ENCODE measurements at regions not wholly inside any gene's neighbourhood (a gene's known extent, or its start where the extent isn't known, plus 50 kb on each side); places are given as distances from the start of the nearest gene placed in this dataset.
"Not testable (repeated sequence)": the region's sequence is repeated elsewhere in the genome, so short reads cannot be mapped to it uniquely, and the experiment has no call there.

DNA sequence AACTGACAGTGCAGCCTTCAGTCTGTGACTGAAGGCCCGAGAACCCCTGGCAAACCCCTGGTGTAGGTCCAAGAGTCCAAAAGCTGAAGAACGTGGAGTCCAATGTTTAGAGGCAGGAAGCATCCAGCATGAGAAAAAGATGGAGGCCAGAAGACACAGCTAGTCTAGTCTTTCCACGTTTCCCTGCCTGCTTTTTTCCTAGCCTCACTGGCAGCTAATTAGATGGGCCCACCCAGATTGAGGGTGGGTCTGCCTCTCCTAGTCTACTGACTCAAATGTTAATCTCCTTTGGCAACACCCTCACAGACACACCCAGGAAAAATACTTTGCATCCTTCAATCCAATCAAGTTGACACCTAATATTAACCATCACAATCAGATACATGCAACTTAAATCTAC is 87.8 kb downstream of the TENT5D start:
- not testable (repeated sequence) for DNase-seq

DNA sequence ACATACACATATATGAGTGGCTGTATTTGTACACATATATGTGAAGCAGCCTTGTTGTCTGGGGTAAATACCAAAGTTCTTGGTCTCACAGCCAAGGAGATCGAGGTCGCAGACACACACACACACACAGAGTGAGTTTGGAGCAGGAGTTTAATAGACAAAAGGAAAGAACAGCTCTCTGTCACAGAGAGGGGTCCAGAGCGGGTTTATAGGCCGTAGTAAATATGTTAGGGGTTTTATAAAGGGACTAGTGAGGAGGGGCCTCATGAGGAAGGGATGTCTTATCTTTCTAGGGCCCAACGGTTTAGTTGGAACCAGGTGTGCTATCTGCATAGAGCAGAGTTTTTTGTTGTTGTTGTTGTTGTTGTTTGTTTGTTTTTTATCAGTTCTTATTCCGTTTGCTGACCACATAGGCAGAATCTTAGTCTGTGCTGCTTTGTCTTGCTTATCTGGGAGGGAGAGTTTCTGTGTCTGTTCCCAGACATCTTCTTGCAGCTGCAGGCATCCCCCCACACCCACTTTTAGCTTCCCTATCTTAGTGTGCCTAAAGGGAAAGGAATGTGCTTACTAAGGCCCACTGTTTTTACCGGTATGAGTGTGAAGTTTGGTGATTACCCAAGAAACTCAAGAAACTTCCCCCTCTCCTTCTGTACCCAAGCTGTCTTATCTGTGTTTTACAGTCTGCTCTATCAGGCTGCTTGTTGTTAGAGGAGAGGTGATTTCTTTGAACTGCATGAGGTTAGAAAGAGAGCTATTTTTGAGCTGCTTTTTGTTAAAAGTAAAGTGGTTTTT is 91.9 kb downstream of the TENT5D start:
- DNase-seq: peak; percentile 25

DNA sequence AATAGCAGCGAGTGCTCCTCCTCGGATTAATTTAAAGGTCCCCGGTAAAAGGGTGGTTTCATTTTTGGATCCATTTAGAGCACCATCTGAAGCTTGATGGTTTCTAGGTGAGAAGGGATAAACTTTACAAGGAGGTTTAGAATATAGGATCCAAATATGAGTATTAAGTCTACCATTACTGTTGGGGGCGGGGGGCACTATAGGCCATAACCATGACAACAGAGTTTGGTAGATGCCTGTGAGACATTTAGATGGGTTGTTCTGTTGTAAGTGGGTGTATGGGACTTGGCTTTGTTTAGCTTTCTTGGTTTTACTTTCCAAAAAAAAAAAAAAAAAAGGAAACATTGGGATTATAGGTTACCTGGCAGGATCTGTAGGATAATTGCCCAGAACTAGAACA is 92.7 kb downstream of the TENT5D start:
- no peak for DNase-seq

DNA sequence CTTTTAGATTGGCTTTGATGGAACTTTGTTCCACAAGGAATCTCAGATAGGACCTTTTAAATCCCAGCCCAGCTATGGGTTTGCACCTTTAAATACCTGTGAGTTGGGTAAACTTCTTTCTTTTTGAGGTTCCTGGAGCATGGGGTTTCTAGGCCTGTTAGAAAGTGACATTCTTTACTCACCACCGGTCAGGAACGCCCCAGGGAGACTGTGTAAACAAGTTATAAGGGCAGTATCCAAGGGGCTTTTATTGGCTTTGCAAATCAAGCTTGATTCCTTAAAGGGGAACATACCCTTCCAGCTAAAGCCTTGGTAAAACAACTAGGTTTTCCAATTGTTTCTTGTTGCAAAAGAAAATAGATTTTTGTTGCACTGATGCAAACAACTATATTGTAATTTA is 93.4 kb downstream of the TENT5D start:
- DNase-seq: no peak

DNA sequence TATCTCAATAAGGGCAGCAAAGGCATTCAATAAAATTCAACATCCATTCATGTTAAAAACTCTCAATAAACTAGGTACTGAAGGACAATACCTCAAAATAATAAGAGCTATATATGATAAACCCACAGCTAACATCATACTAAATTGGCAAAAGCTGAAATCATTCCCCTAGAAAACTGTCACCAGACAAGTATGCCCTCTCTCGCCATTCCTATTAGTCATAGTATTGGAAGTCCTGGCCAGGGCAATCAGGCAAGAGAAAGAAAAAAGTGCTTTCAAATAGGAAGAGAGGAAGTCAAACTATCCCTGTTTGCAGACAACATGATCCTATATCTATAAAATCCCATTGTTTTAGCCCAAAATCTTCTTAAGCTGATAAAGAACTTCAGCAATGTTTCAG is 116.8 kb downstream of the TENT5D start:
- DNase-seq: no peak

DNA sequence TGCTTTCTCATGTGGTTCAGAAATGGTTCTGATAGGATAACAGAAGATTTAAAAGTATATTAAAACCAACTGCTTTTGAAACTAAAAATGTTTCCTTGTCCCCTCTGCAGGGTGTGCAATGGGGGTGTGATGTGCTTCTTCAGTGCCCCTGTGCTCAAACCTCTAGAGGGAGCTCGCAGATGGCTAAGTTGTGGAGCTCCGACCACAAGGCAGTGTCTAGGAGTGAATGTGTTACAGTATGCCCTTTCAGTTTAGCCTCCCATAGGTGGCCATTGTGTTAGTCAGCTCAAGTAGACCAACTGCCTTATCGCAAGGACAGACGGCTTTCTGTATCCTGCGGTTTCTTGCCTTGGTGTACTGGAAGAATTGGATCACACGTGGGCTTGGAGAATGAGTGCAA is 130.5 kb downstream of the TENT5D start:
- DNase-seq: no peak

DNA sequence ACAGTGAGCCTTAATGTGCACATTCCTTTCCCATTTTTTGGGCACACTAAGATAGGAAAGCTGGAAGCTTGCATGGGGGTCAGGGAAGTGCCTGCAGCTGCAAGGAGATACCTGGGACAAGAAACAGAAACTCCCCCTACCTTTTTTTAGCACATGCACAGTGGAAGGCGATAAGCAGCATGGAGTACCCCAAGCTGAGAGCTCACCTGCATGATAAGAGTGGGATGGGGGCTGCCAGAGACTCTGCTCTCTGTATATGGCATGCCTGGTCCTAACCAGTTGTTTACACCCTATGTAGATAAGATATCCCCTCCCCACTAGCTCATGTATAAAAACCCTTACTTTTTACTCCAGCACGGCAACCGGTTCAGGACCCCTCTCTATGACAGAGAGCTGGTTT is 135.9 kb downstream of the TENT5D start:
- no peak for DNase-seq

DNA sequence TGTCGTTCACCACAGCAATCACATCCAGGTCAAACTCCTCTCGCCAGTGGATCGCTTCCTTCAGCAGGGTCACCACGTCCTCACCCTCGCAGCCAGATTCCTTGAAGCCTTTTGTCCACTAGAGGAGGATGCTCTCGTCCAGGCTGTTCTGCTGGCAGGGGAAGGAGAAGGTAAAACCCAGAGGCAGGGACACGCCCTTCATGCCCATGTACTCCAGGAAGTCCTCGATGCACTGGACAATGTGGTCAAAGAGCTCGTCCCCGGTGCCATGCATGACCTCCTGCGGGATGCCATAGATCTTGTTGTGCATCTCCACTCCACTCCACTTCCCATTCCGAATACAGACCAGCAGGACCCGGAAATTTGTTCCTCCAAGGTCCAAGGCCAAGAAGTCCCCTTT is 152.4 kb downstream of the TENT5D start:
- DNase-seq: no peak

DNA sequence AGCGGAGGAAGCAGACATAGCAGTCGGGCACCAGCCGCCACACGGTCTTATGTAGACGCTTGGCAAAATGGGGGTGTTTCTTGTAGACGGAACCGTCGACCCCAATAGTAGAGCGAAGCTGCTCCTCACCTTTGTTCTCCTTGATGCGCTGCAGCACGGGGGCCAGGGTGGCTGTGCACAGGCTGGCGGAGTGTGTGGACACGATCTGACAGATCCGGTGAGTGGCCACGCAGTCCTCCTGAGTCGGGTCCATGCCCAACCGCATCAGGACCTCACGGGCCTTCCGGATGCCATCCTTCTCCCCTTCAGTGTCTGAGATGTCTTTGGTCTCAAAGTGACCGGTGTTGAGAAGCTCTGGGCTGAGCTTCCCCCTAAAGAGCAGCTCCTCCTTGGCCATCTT is 153.0 kb downstream of the TENT5D start:
- DNase-seq: no peak

DNA sequence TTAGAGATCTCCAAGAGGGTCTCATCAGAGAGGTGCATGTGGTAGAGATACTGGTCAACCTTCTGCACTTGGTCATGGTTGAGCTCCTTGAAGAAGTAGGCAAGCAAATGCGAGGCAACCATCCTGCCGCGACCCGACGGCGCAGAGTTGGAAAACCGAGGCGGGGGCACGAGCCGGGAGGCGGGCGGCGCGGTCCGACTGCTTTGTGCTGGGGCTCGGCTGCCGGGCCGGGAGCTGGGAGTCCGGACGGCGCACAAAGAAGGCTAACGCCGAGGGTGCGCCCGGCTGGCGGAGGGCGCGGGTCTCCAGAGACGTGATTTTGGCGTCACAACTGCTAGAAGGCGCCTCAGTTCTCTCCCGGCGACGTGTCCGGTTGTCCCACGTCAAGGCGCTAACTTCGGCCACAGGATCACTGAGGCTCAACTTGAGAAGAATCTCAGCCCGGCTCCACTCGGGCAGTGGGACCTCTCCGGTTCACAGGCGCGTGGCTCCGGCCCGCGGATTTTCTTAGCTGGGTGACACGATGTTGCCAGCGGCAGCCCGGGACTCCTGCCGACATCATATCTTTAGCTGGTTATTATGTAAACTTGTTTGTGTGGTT is 154.3 kb downstream of the TENT5D start:
- not testable (repeated sequence) for DNase-seq

DNA sequence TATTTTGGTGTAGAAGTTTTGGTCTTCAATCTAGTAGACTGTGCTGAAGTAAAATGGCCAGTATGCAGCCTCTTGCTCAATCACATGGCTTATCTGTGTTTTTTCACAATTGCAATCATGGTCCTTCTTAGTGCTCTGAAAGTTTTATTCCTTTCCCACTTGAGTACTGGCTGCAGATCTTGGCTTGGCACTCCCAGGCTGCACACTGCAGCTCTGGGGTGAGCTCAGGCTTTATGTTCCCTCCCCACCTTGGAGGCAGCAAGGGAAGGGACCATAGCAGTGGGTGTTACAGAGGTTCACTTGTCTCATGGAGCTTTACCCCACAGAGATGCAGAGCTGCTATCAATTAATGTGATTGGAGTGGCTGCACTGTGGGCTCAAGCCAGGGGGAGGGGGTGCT is 156.0 kb downstream of the TENT5D start:
- no peak for DNase-seq

DNA sequence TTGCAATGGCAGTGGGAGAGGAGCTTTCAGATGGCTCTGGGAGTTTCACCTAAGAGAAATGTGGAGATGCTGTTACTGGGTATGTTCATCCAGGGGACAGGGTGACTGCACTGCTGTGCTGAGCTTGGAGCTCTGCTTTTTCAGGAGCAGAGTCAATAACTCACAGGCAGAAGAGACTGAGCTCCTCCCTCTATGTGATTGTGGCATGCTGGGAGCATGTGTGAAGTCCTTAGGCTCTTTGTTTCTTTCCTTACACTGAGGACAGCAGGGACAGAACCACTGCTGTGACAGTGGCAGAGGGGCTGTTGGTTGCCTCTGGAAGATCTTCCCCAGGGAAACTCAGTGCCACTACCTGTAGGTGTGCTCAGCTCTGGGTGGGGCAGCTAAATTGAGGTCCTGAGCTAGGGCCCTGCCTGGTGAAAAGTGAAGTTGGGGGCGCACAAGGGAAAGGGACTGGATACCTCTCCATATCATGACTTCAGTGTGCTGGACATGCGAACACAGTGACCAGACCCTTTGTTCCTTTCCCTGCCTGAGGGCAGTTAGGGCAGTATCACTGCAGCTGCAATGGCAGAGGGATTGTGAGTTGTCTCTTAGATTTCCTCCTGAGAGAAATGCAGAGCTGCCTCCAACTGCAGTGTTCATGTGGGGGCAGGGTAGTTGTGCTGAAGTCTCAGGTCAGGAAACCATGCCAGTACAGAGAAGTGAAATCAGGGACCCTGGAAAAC is 156.7 kb downstream of the TENT5D start:
- DNase-seq: no peak

DNA sequence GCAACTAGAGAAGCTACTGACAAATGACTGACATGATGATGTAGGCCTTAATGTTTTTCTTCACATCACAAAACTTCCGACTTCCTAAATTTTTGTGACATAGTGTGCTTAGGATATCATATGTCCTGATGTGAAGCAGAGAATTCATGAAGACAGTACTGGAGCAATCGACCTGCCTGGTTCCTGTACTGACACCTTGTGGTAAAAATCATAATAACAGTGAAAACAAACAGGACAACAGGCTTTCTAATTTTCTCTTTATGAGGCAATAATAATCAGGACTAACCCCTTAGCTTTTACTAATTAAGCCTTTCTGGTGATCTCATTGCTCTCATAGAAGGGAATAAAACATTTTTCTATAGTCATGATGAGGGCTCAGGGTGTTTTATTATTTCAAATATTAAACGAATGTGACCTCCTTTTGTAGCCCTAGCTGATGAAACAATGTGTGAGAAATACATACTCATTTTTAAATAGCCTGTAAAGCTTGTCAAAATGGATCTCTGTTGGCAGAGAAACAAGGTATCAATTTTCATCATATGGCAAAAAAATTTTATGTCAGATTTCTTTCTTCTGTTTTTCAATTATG is 158.4 kb downstream of the TENT5D start:
- DNase-seq: peak; percentile 1

DNA sequence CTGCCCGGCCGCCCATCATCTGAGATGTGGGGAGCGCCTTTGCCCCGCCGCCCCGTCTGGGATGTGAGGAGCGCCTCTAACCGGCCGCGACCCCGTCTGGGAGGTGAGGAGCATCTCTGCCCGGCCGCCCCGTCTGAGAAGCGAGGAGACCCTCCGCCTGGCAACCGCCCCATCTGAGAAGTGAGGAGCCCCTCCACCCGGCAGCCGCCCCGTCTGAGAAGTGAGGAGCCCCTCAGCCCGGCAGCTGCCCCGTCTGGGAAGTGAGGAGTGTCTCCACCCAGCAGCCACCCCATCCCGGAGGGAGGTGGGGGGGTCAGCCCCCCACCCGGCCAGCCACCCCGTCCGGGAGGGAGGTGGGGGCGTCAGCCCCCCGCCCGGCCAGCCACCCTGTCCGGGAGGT is 170.7 kb downstream of the TENT5D start:
- DNase-seq: not testable (repeated sequence)

DNA sequence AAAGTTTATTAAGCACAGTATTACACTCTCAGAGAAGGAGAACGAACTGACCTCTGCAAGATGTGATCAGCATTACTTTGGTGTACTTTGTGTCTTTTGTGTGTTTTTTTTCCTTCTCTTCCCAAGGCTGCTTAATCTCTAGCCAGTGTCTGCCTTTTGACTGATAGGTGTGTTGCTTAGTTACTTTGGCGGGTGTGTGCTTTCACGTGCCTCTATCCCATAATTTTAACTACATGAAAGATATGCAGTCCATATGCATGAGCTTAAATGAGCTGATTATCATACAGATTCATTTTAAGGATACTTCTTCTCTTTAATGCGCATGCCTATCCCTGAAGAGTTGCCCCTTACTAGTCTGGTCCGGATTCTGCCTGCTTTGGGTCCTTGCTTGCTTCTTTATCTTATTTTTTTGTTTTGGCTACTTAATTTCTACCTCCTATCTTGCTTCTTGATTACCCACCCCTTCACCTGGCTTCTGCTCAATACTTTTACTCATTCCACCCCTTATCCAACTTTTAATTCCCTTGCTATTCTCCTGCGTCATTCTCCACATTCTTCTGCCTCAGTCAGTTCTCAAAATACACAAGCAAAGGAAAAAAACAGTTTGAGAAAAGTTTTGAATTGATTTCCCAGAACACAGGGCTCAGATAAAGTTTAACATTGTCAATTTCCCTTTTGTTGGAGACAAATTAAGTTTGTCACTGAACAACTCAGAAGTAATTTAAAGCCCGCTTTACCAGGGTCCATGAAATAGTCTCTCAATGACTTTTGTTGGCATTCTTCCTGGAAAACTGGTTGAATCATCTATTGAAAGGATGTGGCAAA is 182.0 kb downstream of the TENT5D start:
- no peak for DNase-seq

All from kidney glomerular epithelial cell (primary cell).